Mucosa of stomach (tissue), 1 donor: ENCODE measurements at regions not wholly inside any gene's neighbourhood (a gene's known extent, or its start where the extent isn't known, plus 50 kb on each side); places are given as distances from the start of the nearest gene placed in this dataset.

Source experiments
- H3K27me3 ChIP-seq: one replicate; pipeline ENCODE4 v1.7.0; 2013; ENCODE audit warnings: mild to moderate bottlenecking, low read length; ENCODE audit not compliant: control insufficient read depth, insufficient read depth
- H3K36me3 ChIP-seq: one replicate; pipeline ENCODE4 v1.7.0; 2013; ENCODE audit warnings: low read length; ENCODE audit not compliant: control insufficient read depth, insufficient read depth
- H3K4me1 ChIP-seq: one replicate; pipeline ENCODE4 v1.7.0; 2013; ENCODE audit warnings: mild to moderate bottlenecking, low read length; ENCODE audit not compliant: control insufficient read depth, insufficient read depth
- H3K4me3 ChIP-seq: one replicate; pipeline ENCODE4 v1.7.0; 2013; ENCODE audit warnings: low read length
- H3K9ac ChIP-seq: one replicate; pipeline ENCODE4 v1.7.0; 2013; ENCODE audit warnings: mild to moderate bottlenecking, low read length, moderate library complexity
- H3K9me3 ChIP-seq: one replicate; pipeline ENCODE4 v1.7.0; 2013; ENCODE audit warnings: mild to moderate bottlenecking, low read length, moderate library complexity; ENCODE audit not compliant: control insufficient read depth
- donor health status: Pancreatic carcinoma.

GRCh38 chr6:11878735-11879134 is 100.1 kb upstream of the ADTRP start:
- H3K9me3 ChIP-seq = no peaks in the 10 kb centered on the region
- no peak overlapping the region for H3K9ac ChIP-seq
- no peaks in the 10 kb centered on the region for H3K36me3 ChIP-seq
- no peak overlapping the region for H3K4me3 ChIP-seq
- no peaks in the 10 kb centered on the region for H3K27me3 ChIP-seq
- no peaks in the 10 kb centered on the region for H3K4me1 ChIP-seq

- no peaks in the 10 kb centered on the region for H3K27me3 ChIP-seq
- H3K9me3 ChIP-seq = no peaks in the 10 kb centered on the region
- no peak overlapping the region for H3K9ac ChIP-seq
- H3K4me1 ChIP-seq = no peaks in the 10 kb centered on the region
- H3K4me3 ChIP-seq = no peak overlapping the region
- no peaks in the 10 kb centered on the region for H3K36me3 ChIP-seq
Observed at GRCh38 chr6:11878029-11878428, 99.4 kb upstream of the ADTRP start.

- no peak overlapping the region for H3K9ac ChIP-seq
- H3K4me3 ChIP-seq = no peak overlapping the region
- H3K4me1 ChIP-seq = no peaks in the 10 kb centered on the region
- no peaks in the 10 kb centered on the region for H3K9me3 ChIP-seq
- H3K36me3 ChIP-seq = no peaks in the 10 kb centered on the region
- H3K27me3 ChIP-seq = no peaks in the 10 kb centered on the region
Observed at GRCh38 chr6:11876934-11877433, 98.4 kb upstream of the ADTRP start.

- Histone ChIP-seq H3K4me3 (no peak overlapping the region), H3K4me1 (no peaks in the 10 kb centered on the region), H3K9me3 (no peaks in the 10 kb centered on the region), H3K9ac (no peak overlapping the region), H3K36me3 (no peaks in the 10 kb centered on the region), H3K27me3 (no peaks in the 10 kb centered on the region)
Observed at GRCh38 chr6:11875325-11876109, 96.9 kb upstream of the ADTRP start.

- Histone ChIP-seq H3K4me1 (peaks cover 8% of the 10 kb centered on the region), H3K4me3 (no peak overlapping the region), H3K9me3 (no peaks in the 10 kb centered on the region), H3K27me3 (no peaks in the 10 kb centered on the region), H3K9ac (no peak overlapping the region), H3K36me3 (no peaks in the 10 kb centered on the region)
Observed at GRCh38 chr6:11869672-11870340, 91.2 kb upstream of the ADTRP start.

- Histone ChIP-seq H3K9me3 (no peaks in the 10 kb centered on the region), H3K4me1 (peaks cover 8% of the 10 kb centered on the region), H3K4me3 (no peak overlapping the region), H3K9ac (no peak overlapping the region), H3K36me3 (no peaks in the 10 kb centered on the region), H3K27me3 (no peaks in the 10 kb centered on the region)
Observed at GRCh38 chr6:11868392-11868791, 89.8 kb upstream of the ADTRP start.

GRCh38 chr6:11865680-11866300 is 87.2 kb upstream of the ADTRP start:
- no peak overlapping the region for H3K4me3 ChIP-seq
- no peaks in the 10 kb centered on the region for H3K36me3 ChIP-seq
- H3K9me3 ChIP-seq = no peaks in the 10 kb centered on the region
- no peaks in the 10 kb centered on the region for H3K27me3 ChIP-seq
- H3K4me1 ChIP-seq = peaks cover 8% of the 10 kb centered on the region
- no peak overlapping the region for H3K9ac ChIP-seq

GRCh38 chr6:11858439-11858838 is 79.8 kb upstream of the ADTRP start:
- H3K4me1 ChIP-seq = peaks cover 8% of the 10 kb centered on the region
- H3K9ac ChIP-seq = no peak overlapping the region
- no peaks in the 10 kb centered on the region for H3K27me3 ChIP-seq
- H3K36me3 ChIP-seq = no peaks in the 10 kb centered on the region
- H3K4me3 ChIP-seq = no peak overlapping the region
- H3K9me3 ChIP-seq = no peaks in the 10 kb centered on the region

GRCh38 chr6:11855743-11856142 is 77.1 kb upstream of the ADTRP start:
- H3K4me3 ChIP-seq = no peak overlapping the region
- no peak overlapping the region for H3K9ac ChIP-seq
- H3K36me3 ChIP-seq = no peaks in the 10 kb centered on the region
- H3K27me3 ChIP-seq = no peaks in the 10 kb centered on the region
- H3K4me1 ChIP-seq = peaks cover 8% of the 10 kb centered on the region
- no peaks in the 10 kb centered on the region for H3K9me3 ChIP-seq

- Histone ChIP-seq H3K27me3 (no peaks in the 10 kb centered on the region), H3K4me3 (no peak overlapping the region), H3K4me1 (peaks cover 8% of the 10 kb centered on the region), H3K9ac (no peak overlapping the region), H3K36me3 (no peaks in the 10 kb centered on the region), H3K9me3 (no peaks in the 10 kb centered on the region)
Observed at GRCh38 chr6:11854408-11855165, 76.0 kb upstream of the ADTRP start.

- H3K9ac ChIP-seq = no peak overlapping the region
- H3K36me3 ChIP-seq = no peaks in the 10 kb centered on the region
- H3K27me3 ChIP-seq = no peaks in the 10 kb centered on the region
- H3K4me1 ChIP-seq = peaks cover 8% of the 10 kb centered on the region
- H3K4me3 ChIP-seq = no peak overlapping the region
- H3K9me3 ChIP-seq = no peaks in the 10 kb centered on the region
Observed at GRCh38 chr6:11853678-11854407, 75.2 kb upstream of the ADTRP start.
